ENCODE measurements at regions not wholly inside any gene's neighbourhood (a gene's known extent, or its start where the extent isn't known, plus 50 kb on each side); places are given as distances from the start of the nearest gene placed in this dataset.

DNA sequence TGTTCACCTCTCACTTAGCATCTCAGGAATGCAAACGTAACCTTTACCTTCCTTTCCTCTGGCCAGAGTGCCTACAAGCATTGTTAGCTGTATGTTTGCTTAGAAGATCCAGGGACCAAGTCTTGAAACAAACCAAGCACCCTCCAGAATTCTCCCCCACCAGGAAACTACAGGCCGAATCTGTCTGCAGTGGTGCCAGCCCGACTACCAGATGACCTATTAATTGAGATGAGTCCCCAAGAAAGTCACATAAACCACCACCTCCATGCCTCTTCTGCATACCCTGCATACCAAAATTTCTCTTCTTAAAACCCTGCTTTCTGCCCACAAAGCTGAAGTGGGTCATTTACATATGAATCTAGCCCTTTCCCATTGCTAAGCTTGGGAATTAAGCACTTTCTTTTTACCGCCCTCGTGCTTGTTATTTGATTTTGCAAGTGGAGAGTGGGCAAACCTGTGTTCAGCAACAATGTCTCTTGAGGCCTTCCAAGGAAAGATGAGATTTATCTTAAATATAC lies 1239.1 kb downstream of the CDH12 start:
- Histone ChIP-seq H3K9me3 (no peaks in the 10 kb centered on the region), H3K27me3 (no peaks in the 10 kb centered on the region), H3K36me3 (replicated peaks in 1 of 2; ENCODE audit: insufficient read depth in 1 of 2, low read depth in 2 of 2) (no peaks in the 10 kb centered on the region), H3K4me3 (no peak overlapping the region), H3K27ac (no peak overlapping the region), H3K4me1 (no peaks in the 10 kb centered on the region)
- DNase-seq (no peak), ATAC-seq (no peak)
- intact Hi-C loops (cut with DNase I), result no loop called here
- 38 to 45% methylated on average over 5 of the region's 5 CpGs for WGBS, 2 donors
- TF ChIP-seq, protein P1, sequence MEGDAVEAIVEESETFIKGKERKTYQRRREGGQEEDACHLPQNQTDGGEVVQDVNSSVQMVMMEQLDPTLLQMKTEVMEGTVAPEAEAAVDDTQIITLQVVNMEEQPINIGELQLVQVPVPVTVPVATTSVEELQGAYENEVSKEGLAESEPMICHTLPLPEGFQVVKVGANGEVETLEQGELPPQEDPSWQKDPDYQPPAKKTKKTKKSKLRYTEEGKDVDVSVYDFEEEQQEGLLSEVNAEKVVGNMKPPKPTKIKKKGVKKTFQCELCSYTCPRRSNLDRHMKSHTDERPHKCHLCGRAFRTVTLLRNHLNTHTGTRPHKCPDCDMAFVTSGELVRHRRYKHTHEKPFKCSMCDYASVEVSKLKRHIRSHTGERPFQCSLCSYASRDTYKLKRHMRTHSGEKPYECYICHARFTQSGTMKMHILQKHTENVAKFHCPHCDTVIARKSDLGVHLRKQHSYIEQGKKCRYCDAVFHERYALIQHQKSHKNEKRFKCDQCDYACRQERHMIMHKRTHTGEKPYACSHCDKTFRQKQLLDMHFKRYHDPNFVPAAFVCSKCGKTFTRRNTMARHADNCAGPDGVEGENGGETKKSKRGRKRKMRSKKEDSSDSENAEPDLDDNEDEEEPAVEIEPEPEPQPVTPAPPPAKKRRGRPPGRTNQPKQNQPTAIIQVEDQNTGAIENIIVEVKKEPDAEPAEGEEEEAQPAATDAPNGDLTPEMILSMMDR (IDR thresholded peaks at IDR 0.05), result no peak
- TF ChIP-seq POLR2A (IDR thresholded peaks at IDR 0.05), result no peak

DNA sequence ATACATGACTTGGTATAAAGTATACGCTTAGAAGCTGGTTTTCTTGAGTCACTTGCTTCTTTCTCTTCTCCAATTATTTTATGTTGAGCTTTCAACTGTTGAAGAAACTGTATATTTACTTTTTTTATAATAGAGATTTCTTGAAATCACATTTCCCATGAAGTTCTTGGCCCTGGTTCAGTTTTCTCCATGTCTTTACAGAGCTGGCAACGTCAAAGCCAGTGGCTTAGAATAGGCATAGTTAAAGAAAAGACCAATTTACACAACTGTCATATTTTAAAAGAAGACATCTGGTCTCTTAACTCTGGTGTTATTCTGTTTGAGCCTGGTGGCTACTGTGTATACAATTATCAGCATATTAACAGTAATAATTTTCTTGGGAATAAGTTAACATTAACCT lies 1249.3 kb downstream of the CDH12 start:
- intact Hi-C loops (cut with DNase I), result no loop called here
- 53 to 60% methylated on average over 2 of the region's 2 CpGs for WGBS, 2 donors

DNA sequence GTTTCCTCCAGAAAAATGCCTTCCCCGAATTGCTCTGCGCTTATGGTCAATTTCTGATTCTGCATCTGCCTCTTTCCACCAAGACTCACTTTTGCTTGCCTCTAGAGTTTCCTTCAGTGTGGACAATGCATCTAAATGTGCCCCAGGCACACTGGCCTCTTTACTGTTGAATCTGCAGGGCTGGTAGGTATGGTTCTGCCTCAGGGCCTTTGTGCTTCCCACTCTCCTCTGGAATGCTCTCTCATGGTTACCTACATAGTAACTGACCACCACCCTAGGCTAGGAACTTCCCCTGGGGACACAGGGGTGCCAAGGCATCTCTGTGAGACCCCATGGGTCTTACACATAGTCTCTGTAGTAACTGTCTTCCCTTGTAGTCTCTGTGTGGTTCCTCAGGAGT lies 1258.6 kb downstream of the CDH12 start:
- Histone ChIP-seq H3K36me3 (replicated peaks in 1 of 2; ENCODE audit: insufficient read depth in 1 of 2, low read depth in 2 of 2) (no peaks in the 10 kb centered on the region), H3K4me3 (no peak overlapping the region), H3K27ac (no peak overlapping the region), H3K4me1 (no peaks in the 10 kb centered on the region), H3K9me3 (no peaks in the 10 kb centered on the region), H3K27me3 (no peaks in the 10 kb centered on the region)
- no peak for DNase-seq
- intact Hi-C loops (cut with DNase I), result no loop called here
- no peak for ATAC-seq
- WGBS, 2 donors, result 91 to 95% methylated on average over 2 of the region's 2 CpGs
- TF ChIP-seq, protein P1 (IDR thresholded peaks at IDR 0.05), result no peak
- no peak for TF ChIP-seq POLR2A (IDR thresholded peaks at IDR 0.05)

More for the DNA sequence above, 1249.3 kb downstream of the CDH12 start:
- ATAC-seq (no peak), DNase-seq (no peak)
- Histone ChIP-seq H3K36me3 (replicated peaks in 1 of 2; ENCODE audit: insufficient read depth in 1 of 2, low read depth in 2 of 2) (no peaks in the 10 kb centered on the region), H3K4me1 (no peaks in the 10 kb centered on the region), H3K9me3 (no peaks in the 10 kb centered on the region), H3K27ac (no peak overlapping the region), H3K27me3 (no peaks in the 10 kb centered on the region), H3K4me3 (no peak overlapping the region)
- TF ChIP-seq POLR2A (IDR thresholded peaks at IDR 0.05), result no peak
- TF ChIP-seq, protein P1 (IDR thresholded peaks at IDR 0.05), result no peak

DNA sequence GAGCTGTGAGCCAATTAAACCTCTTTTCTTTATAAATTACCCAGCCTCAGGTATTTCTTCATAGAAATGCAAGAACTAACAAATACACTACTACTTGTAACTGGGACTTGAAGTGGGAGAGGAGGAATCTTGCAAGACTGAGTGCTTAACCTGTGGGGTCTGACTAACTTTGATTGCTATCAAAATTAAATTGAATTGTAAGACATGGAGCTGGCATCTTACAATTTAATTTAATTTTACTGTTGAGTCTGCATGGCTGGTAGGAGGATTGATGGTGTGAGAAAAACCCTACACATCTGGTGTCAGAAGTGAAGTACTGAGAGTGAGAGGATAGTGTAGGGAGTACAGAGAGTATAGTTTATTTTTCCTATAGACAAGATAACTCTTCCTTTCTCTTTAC lies 1259.9 kb downstream of the CDH12 start:
- no peak overlapping the region for H3K27ac ChIP-seq
- ATAC-seq (no peak), DNase-seq (no peak)
- intact Hi-C loops (cut with DNase I), result no loop called here
- peaks cover 7% of the 10 kb centered on the region for H3K4me1 ChIP-seq
- H3K4me3 ChIP-seq, result no peak overlapping the region
- H3K9me3 ChIP-seq, result no peaks in the 10 kb centered on the region
- no peak for TF ChIP-seq POLR2A (IDR thresholded peaks at IDR 0.05)
- TF ChIP-seq, protein P1 (IDR thresholded peaks at IDR 0.05), result no peak
- no peaks in the 10 kb centered on the region for H3K36me3 ChIP-seq (replicated peaks in 1 of 2; ENCODE audit: insufficient read depth in 1 of 2, low read depth in 2 of 2)
- H3K27me3 ChIP-seq, result no peaks in the 10 kb centered on the region

DNA sequence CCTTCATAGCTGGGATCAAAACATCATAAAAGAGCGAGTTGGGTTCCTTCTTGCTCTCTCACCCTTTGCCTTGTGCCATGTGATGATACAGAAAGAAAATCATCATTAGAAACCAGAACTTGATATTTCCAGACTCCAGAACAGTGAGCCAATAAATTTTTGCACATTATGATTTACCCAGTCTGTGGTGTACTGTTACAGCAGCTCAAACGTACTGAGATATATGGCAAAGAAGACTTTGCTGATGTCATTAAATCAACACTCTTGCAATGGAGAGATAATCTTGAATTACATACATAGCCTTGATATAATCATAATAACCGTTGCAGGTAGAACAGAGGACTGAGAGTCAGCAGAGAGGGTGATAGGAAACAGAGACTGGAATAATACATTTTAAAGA lies 1271.6 kb downstream of the CDH12 start:
- intact Hi-C loops (cut with DNase I), result no loop called here
- Histone ChIP-seq H3K4me3 (no peak overlapping the region), H3K36me3 (replicated peaks in 1 of 2; ENCODE audit: insufficient read depth in 1 of 2, low read depth in 2 of 2) (no peaks in the 10 kb centered on the region), H3K27ac (no peak overlapping the region), H3K4me1 (no peaks in the 10 kb centered on the region), H3K27me3 (no peaks in the 10 kb centered on the region), H3K9me3 (no peaks in the 10 kb centered on the region)
- 45 to 70% methylated on average over 3 of the region's 3 CpGs for WGBS, 2 donors
- no peak for ATAC-seq
- TF ChIP-seq, protein P1 (IDR thresholded peaks at IDR 0.05), result no peak
- TF ChIP-seq POLR2A (IDR thresholded peaks at IDR 0.05), result no peak
- DNase-seq, result no peak
